ENCODE measurements at regions not wholly inside any gene's neighbourhood (a gene's known extent, or its start where the extent isn't known, plus 50 kb on each side); places are given as distances from the start of the nearest gene placed in this dataset.

GRCh38 chr1:189960769-189961168 is 516.9 kb downstream of the BRINP3 start:
- TF ChIP-seq CTCF (IDR thresholded peaks at IDR 0.05; ENCODE audit: low read length) (no peak), EZH2 (IDR thresholded peaks at IDR 0.05; ENCODE audit: borderline replicate concordance, low read length) (no peak)
